ENCODE measurements at regions not wholly inside any gene's neighbourhood (a gene's known extent, or its start where the extent isn't known, plus 50 kb on each side); places are given as distances from the start of the nearest gene placed in this dataset.

DNA sequence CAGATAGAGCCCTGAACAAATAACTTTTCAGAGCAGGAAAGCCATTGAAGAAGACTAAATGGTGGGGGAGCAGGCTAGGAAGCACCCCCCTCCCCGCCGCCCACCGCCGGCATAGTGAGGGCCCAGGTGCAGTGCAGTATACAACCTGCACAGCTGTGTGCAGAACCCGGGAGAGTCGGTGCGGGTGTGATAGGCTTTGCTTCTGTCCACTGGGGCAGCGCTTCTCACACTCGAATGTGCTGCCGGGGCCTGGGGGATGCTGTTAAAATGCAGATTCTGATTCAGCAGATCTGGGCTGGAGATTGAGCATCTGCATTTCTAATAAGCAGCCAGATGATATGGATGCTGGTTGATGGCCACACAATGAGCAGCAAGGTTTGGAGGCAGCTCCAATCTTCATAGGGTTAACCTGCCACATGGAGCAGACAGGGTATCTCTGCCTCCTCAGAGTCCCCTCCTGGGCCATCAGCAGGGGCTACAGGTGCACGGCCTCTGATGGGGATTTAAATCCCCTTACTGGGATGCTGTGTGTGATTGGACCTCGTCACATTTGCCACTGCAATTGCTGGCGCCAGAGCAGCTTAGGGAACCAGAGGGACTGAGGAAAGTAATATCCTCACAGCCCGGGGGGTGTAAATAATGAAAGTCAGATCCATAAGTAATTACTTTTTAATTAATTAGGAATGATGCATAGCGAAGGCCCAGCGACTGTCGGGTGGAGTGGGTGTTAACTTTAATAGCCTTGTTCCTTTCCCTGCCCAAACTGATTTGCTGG, 172.0 kb upstream of the RPL38 start:
- Mint-ChIP-seq H3K4me3 (no peak overlapping the region), H3K9me3 (no peaks in the 10 kb centered on the region), H3K4me1 (ENCODE audit: low read depth) (no peaks in the 10 kb centered on the region), H3K36me3 (ENCODE audit: low read depth) (no peaks in the 10 kb centered on the region), H3K27me3 (peaks cover 3% of the 10 kb centered on the region), H3K27ac (no peak overlapping the region)
- POLR2A ChIA-PET: no interaction called here
- no peak for DNase-seq
- TF ChIP-seq, protein P1, sequence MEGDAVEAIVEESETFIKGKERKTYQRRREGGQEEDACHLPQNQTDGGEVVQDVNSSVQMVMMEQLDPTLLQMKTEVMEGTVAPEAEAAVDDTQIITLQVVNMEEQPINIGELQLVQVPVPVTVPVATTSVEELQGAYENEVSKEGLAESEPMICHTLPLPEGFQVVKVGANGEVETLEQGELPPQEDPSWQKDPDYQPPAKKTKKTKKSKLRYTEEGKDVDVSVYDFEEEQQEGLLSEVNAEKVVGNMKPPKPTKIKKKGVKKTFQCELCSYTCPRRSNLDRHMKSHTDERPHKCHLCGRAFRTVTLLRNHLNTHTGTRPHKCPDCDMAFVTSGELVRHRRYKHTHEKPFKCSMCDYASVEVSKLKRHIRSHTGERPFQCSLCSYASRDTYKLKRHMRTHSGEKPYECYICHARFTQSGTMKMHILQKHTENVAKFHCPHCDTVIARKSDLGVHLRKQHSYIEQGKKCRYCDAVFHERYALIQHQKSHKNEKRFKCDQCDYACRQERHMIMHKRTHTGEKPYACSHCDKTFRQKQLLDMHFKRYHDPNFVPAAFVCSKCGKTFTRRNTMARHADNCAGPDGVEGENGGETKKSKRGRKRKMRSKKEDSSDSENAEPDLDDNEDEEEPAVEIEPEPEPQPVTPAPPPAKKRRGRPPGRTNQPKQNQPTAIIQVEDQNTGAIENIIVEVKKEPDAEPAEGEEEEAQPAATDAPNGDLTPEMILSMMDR (IDR thresholded peaks at IDR 0.05): no peak
- intact Hi-C loops (cut with micrococcal nuclease): no loop called here
- no peak for ATAC-seq
- CTCF ChIA-PET: no interaction called here

DNA sequence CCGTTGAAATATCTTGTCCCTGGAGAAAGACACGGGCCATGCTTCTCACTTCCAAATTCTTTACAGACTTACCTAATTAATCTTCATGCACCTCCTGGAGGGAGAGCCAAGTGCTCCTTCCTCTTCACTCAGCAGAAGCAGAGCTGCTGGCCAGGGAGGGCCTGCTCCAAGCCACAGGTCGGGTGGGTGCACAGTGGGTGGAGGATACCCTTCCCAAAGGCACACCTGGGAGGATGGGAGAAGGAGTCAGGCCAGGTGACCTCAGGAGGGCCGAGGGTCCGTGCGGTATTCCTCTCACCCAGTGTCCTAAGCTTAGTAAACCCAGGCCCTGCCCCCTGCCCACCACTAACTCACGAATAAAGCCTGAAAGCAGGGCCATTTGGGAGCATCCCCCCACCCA, 171.3 kb upstream of the RPL38 start:
- CTCF ChIA-PET: no interaction called here

DNA sequence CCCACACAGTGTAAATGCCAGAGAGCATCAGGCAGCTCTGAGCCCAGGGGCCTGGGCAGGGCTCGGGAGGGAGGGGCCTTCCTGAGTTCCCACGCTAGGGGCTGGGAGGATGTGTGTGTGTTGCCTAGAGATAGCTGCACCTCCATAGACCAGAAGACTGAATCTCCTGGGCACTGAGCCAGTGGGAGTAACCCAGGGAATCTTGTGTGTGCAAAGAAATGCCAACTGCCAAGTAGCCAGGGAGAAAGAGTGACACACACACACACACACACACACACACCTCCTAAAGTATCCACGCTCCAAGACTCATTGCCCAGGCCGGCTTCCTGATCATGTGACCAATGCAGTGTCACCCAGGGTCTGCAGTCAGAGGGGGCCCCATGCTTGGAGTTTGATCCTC, 166.2 kb upstream of the RPL38 start:
- DNase-seq: no peak
- no peak for ATAC-seq
- Mint-ChIP-seq H3K4me3 (no peak overlapping the region), H3K27ac (no peak overlapping the region), H3K4me1 (ENCODE audit: low read depth) (no peaks in the 10 kb centered on the region), H3K36me3 (ENCODE audit: low read depth) (no peaks in the 10 kb centered on the region), H3K27me3 (no peaks in the 10 kb centered on the region), H3K9me3 (no peaks in the 10 kb centered on the region)
- intact Hi-C loops (cut with micrococcal nuclease): no loop called here
- ChIA-PET CTCF (no interaction called here), POLR2A (no interaction called here)
- TF ChIP-seq, protein P1 (IDR thresholded peaks at IDR 0.05): no peak

More for the DNA sequence above, 171.3 kb upstream of the RPL38 start:
- intact Hi-C loops (cut with micrococcal nuclease): no loop called here
- Mint-ChIP-seq H3K27me3 (peaks cover 3% of the 10 kb centered on the region), H3K9me3 (no peaks in the 10 kb centered on the region), H3K4me1 (ENCODE audit: low read depth) (no peaks in the 10 kb centered on the region), H3K36me3 (ENCODE audit: low read depth) (no peaks in the 10 kb centered on the region), H3K27ac (no peak overlapping the region), H3K4me3 (no peak overlapping the region)
- DNase-seq (no peak), ATAC-seq (no peak)
- TF ChIP-seq, protein P1 (IDR thresholded peaks at IDR 0.05): no peak
- POLR2A ChIA-PET: interaction anchor here (0.6 kb wide), 1 partner anchor 8 kb away, joined by 3 read pairs; no protein-coding TSS in a partner anchor

DNA sequence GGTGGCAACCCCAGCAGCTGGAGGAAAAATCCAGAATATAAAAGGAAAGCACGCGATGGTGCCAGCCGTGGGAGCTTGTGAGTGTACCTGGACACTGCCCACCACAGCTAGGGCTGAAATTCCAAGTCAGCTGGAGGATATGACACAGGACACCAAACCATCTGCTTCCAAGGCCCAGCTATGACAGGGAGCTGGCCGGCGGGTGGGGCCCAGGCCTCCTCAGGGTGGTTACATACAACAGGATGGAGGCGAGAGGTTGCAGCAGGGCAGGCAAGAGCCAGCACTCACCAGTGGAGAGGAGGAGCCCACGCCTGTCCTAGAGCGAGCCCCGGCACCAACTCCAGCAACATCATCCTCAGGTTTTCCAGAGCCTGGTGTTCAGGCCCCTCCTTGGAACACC, 163.2 kb upstream of the RPL38 start:
- DNase-seq: no peak
- POLR2A ChIA-PET: no interaction called here
- Mint-ChIP-seq H3K9me3 (no peaks in the 10 kb centered on the region), H3K4me1 (ENCODE audit: low read depth) (no peaks in the 10 kb centered on the region), H3K4me3 (no peak overlapping the region), H3K27ac (no peak overlapping the region), H3K27me3 (peaks cover 2% of the 10 kb centered on the region), H3K36me3 (ENCODE audit: low read depth) (no peaks in the 10 kb centered on the region)
- CTCF ChIA-PET: no interaction called here
- ATAC-seq: no peak
- intact Hi-C loops (cut with micrococcal nuclease): no loop called here
- TF ChIP-seq, protein P1 (IDR thresholded peaks at IDR 0.05): no peak

DNA sequence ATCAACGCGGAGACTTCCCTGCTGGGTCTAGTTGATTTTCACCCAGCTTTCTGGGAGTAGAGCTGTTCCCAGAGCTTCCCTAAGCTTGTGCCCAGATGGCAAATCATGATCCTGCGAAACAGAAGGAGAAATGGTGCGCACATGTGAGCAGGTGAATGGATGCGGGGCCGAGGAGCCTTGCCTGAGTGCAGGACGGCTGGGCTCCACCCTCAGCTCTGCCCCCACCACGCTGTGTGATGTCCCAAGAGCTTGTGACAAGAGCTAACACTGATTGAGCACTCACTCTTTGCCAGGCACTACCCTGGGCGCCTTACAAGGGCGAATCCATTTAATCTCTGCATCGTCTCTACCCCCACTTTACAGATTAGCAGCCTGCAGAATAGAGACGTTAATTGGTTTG, 162.7 kb upstream of the RPL38 start:
- ChIA-PET POLR2A (no interaction called here), CTCF (no interaction called here)
- intact Hi-C loops (cut with micrococcal nuclease): no loop called here
- Mint-ChIP-seq H3K4me3 (no peak overlapping the region), H3K36me3 (ENCODE audit: low read depth) (no peaks in the 10 kb centered on the region), H3K4me1 (ENCODE audit: low read depth) (no peaks in the 10 kb centered on the region), H3K27ac (no peak overlapping the region), H3K9me3 (no peaks in the 10 kb centered on the region), H3K27me3 (peaks cover 2% of the 10 kb centered on the region)
- ATAC-seq (no peak), DNase-seq (no peak)
- TF ChIP-seq, protein P1 (IDR thresholded peaks at IDR 0.05): no peak

Measured in activated CD8-positive, alpha-beta T cell treated with anti-CD3 and anti-CD28 coated beads for 36 hours (primary cell).